Posterior vena cava (tissue), 2 donors: ENCODE measurements at regions not wholly inside any gene's neighbourhood (a gene's known extent, or its start where the extent isn't known, plus 50 kb on each side); places are given as distances from the start of the nearest gene placed in this dataset.

Experiments
- DNase-seq: peaks from one replicate; pipeline ENCODE4 v3.0.0-alpha.2; 2020; ENCODE audit warnings: low spot score
- intact Hi-C, 2 donors: fragments of 100-400 bp; cut with DNase I; formaldehyde crosslinking; loops; one replicate each; pipeline versions ENCODE4 v1.14.1 to v1.14.2; 2022 to 2023
- donor health status: DM: yes; HTN: yes; CAD: no.
- donor health status: DM: yes; HTN: yes; CAD: no.

- intact Hi-C loops: no loop called here
- no peak for DNase-seq
Observed at GRCh38 chr7:144957998-144958397, 122.1 kb upstream of the TPK1 start.

GRCh38 chr7:144955422-144955821, 119.6 kb upstream of the TPK1 start:
- no peak for DNase-seq
- intact Hi-C loops: no loop called here

GRCh38 chr7:144941127-144941526, 105.3 kb upstream of the TPK1 start:
- intact Hi-C loops: no loop called here
- no peak for DNase-seq

GRCh38 chr7:144937199-144937598, 101.3 kb upstream of the TPK1 start:
- no peak for DNase-seq
- intact Hi-C loops: no loop called here

GRCh38 chr7:144936314-144936713, 100.5 kb upstream of the TPK1 start:
- intact Hi-C loops: no loop called here
- DNase-seq: no peak

GRCh38 chr7:144910411-144910810, 74.6 kb upstream of the TPK1 start:
- intact Hi-C loops: no loop called here
- DNase-seq: no peak

GRCh38 chr7:144908943-144909556, 73.2 kb upstream of the TPK1 start:
- intact Hi-C loops: no loop called here
- DNase-seq: no peak

GRCh38 chr7:144908324-144908723, 72.5 kb upstream of the TPK1 start:
- no peak for DNase-seq
- intact Hi-C loops: no loop called here

DNA sequence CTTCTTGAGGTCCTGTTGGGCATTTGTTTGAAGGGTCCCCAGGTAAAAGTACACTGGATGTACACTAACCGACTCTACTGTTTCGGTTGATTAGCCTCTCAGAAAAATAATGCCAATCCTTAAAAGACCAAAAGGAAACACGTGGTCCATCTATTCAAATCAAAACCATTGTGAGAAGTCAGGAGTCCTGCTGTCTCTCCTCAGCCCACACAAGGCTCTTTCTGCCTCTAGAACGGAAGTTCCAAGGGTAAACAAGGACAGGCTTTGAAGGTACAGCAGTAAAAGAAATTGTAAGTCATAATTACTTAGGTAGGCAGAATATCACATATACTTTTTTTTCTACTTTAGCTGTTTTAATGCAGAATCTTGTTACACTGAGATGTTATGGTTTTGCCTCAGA, 71.7 kb upstream of the TPK1 start:
- intact Hi-C loops: no loop called here
- no peak for DNase-seq

DNA sequence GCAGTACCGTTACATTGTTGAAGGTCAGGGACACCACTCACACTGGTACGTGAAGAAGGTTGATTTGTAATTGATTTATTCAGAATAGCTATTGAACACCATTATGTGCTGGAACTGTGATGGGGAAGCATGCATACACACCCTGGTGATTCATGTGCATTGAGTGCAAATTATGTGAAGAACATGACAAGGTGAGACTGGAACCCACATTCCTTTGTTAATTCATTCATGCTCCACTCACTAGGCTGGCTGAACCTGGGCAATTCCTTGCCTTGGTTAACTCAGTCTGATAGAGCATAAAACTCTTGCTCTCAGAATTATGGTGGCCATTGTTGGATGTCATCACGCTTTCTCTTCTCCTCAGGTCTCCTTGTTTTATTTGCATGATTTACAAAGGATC, 67.3 kb upstream of the TPK1 start:
- intact Hi-C loops: no loop called here
- no peak for DNase-seq

GRCh38 chr7:144892761-144893160, 56.9 kb upstream of the TPK1 start:
- no peak for DNase-seq
- intact Hi-C loops: no loop called here
